ENCODE measurements at regions not wholly inside any gene's neighbourhood (a gene's known extent, or its start where the extent isn't known, plus 50 kb on each side); places are given as distances from the start of the nearest gene placed in this dataset.

- Mint-ChIP-seq H3K9me3 (peaks cover 0 to 6% (median 0%) of the 10 kb centered on the region in 11 donors), H3K27ac (no peak overlapping the region), H3K4me1 (no peaks in the 10 kb centered on the region), H3K4me3 (no peak overlapping the region), H3K36me3 (no peaks in the 10 kb centered on the region), H3K27me3 (peaks cover 4 to 19% (median 9%) of the 10 kb centered on the region in 5 donors)
- ChIA-PET POLR2A (no interaction called here), CTCF (no interaction called here)
- DNase-seq (no peak), ATAC-seq (no peak)
- H3K27ac ChIP-seq (ENCODE audit: low read depth, low read length): no peak overlapping the region
- H3K36me3 ChIP-seq (ENCODE audit: control insufficient read depth in 2 of 3, insufficient read depth in 3 of 3, low read length in 3 of 3): no peaks in the 10 kb centered on the region
- H3K9me3 ChIP-seq (ENCODE audit: control insufficient read depth in 2 of 3, low read length in 3 of 3): no peaks in the 10 kb centered on the region
- no peaks in the 10 kb centered on the region for H3K4me1 ChIP-seq (ENCODE audit: control insufficient read depth in 2 of 2, insufficient read depth in 2 of 2, low read length in 2 of 2)
- intact Hi-C loops (cut with micrococcal nuclease): no loop called here
- H3K4me3 ChIP-seq (ENCODE audit: low read length): no peak overlapping the region
- no peaks in the 10 kb centered on the region for H3K27me3 ChIP-seq (ENCODE audit: control insufficient read depth in 2 of 2, insufficient read depth in 2 of 2, low read length in 2 of 2)
These were observed 62.9 kb upstream of the NTM start for GRCh38 chr11:131307506-131307905.

GRCh38 chr11:131309776-131310175, 60.6 kb upstream of the NTM start:
- H3K36me3 Mint-ChIP-seq: peaks cover 0 to 3% (median 0%) of the 10 kb centered on the region in 5 donors
- DNase-seq (no peak), ATAC-seq (no peak)
- no peak overlapping the region for H3K4me3 Mint-ChIP-seq
- no peak overlapping the region for H3K4me3 ChIP-seq (ENCODE audit: low read length)
- H3K4me1 Mint-ChIP-seq: no peaks in the 10 kb centered on the region
- ChIA-PET POLR2A (no interaction called here), CTCF (no interaction called here)
- no peaks in the 10 kb centered on the region for H3K9me3 ChIP-seq (ENCODE audit: control insufficient read depth in 2 of 3, low read length in 3 of 3)
- no peaks in the 10 kb centered on the region for H3K36me3 ChIP-seq (ENCODE audit: control insufficient read depth in 2 of 3, insufficient read depth in 3 of 3, low read length in 3 of 3)
- peaks cover 0 to 11% (median 0%) of the 10 kb centered on the region in 11 donors for H3K9me3 Mint-ChIP-seq
- H3K27ac Mint-ChIP-seq: no peak overlapping the region
- no peak overlapping the region for H3K27ac ChIP-seq (ENCODE audit: low read depth, low read length)
- no peaks in the 10 kb centered on the region for H3K4me1 ChIP-seq (ENCODE audit: control insufficient read depth in 2 of 2, insufficient read depth in 2 of 2, low read length in 2 of 2)
- intact Hi-C loops (cut with micrococcal nuclease): no loop called here
- no peaks in the 10 kb centered on the region for H3K27me3 ChIP-seq (ENCODE audit: control insufficient read depth in 2 of 2, insufficient read depth in 2 of 2, low read length in 2 of 2)
- H3K27me3 Mint-ChIP-seq: peaks cover 4 to 19% (median 9%) of the 10 kb centered on the region in 5 donors

DNA sequence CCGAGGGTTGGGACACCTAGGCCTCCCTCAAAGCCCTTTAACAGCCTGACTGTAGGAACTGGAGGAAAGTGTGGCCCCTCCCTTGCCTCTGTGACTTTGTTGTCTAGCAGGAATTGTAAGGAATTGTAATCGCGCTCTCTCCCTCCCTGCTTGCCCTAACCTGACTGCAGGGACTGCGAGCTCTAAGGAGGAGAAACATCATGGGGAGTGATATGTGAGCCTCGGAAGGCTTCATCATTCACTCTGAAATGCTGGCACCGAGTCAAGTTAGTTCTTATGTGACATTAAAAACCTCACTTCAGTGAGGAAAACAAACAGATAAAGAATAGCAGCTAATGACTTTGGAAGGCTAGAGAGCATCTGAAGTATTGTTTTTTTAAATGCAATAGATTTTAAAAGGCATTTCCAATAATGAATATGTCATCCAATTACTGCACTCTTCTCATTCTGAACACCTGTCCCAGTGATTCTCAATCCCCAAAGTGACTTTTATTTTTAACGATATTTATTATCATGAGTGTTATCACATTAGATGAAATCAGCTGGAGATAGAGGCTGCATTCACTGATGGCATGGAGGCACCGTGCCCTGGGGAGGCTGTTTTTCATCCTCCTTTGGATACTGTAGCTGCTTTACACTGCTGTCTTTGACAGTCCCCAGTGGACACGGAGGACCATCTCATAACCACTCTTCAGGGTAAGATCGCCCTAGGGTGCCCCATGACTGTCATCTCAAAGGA, 58.5 kb upstream of the NTM start:
- Mint-ChIP-seq H3K36me3 (peaks cover 0 to 9% (median 0%) of the 10 kb centered on the region in 5 donors), H3K27ac (no peak overlapping the region), H3K9me3 (peaks cover 0 to 15% (median 8%) of the 10 kb centered on the region in 11 donors), H3K27me3 (peaks cover 4 to 19% (median 9%) of the 10 kb centered on the region in 5 donors), H3K4me1 (no peaks in the 10 kb centered on the region), H3K4me3 (no peak overlapping the region)
- POLR2A ChIA-PET: no interaction called here
- no peaks in the 10 kb centered on the region for H3K4me1 ChIP-seq (ENCODE audit: control insufficient read depth in 2 of 2, insufficient read depth in 2 of 2, low read length in 2 of 2)
- no peaks in the 10 kb centered on the region for H3K36me3 ChIP-seq (ENCODE audit: control insufficient read depth in 2 of 3, insufficient read depth in 3 of 3, low read length in 3 of 3)
- no peak for DNase-seq
- no peaks in the 10 kb centered on the region for H3K9me3 ChIP-seq (ENCODE audit: control insufficient read depth in 2 of 3, low read length in 3 of 3)
- H3K4me3 ChIP-seq (ENCODE audit: low read length): no peak overlapping the region
- intact Hi-C loops (cut with micrococcal nuclease): no loop called here
- H3K27ac ChIP-seq (ENCODE audit: low read depth, low read length): no peak overlapping the region
- CTCF ChIA-PET: no interaction called here
- no peak for ATAC-seq
- no peaks in the 10 kb centered on the region for H3K27me3 ChIP-seq (ENCODE audit: control insufficient read depth in 2 of 2, insufficient read depth in 2 of 2, low read length in 2 of 2)

Data from naive thymus-derived CD4-positive, alpha-beta T cell (primary cell).